Sigmoid colon (tissue), 6 donors: ENCODE measurements at regions not wholly inside any gene's neighbourhood (a gene's known extent, or its start where the extent isn't known, plus 50 kb on each side); places are given as distances from the start of the nearest gene placed in this dataset.
"Not testable (repeated sequence)": the region's sequence is repeated elsewhere in the genome, so short reads cannot be mapped to it uniquely, and the experiment has no call there.

ENCODE experiments used
- DNase-seq: peaks from one replicate; pipeline ENCODE4 v3.0.0-alpha.2; 2019
- H3K27ac ChIP-seq, 4 donors: fragments of 200-600 bp; sonication (generic); one replicate each; pipeline ENCODE4 v1.5.1; 2016 to 2019; ENCODE audit warnings: mild to moderate bottlenecking in 1 of 4
- H3K27me3 ChIP-seq, 3 donors: fragments of 200-600 bp; sonication (generic); one replicate each; pipeline ENCODE4 v1.5.1; 2019; ENCODE audit warnings: mild to moderate bottlenecking in 1 of 3
- H3K36me3 ChIP-seq, 4 donors: fragments of 200-600 bp; sonication (generic); one replicate each; pipeline ENCODE4 v1.5.1; 2016 to 2019
- H3K4me1 ChIP-seq, 4 donors: fragments of 200-600 bp; sonication (generic); one replicate each; pipeline ENCODE4 v1.5.1; 2017 to 2019
- H3K4me3 ChIP-seq, 4 donors: fragments of 200-600 bp; sonication (generic); one replicate each; pipeline ENCODE4 v1.5.1; 2017 to 2019; ENCODE audit warnings: mild to moderate bottlenecking in 2 of 4, moderate library complexity in 1 of 4
- H3K9me3 ChIP-seq, 4 donors: fragments of 200-600 bp in 3 of 4; sonication (generic) in 3 of 4; one replicate each; pipeline versions ENCODE4 v1.5.1 to v1.6.1; 2013 to 2019
- CTCF ChIP-seq, 4 experiments: fragments of 450-650 bp in 3 of 4; fragments of 200-600 bp in 1 of 4; IDR thresholded peaks; one replicate each; pipeline ENCODE4 v1.5.1; 2016 to 2019; ENCODE audit warnings: antibody characterized with exemption in 4 of 4, mild to moderate bottlenecking in 3 of 4, moderate library complexity in 2 of 4
- EP300 ChIP-seq, 4 donors: sonication (generic); formaldehyde crosslinking; IDR thresholded peaks; one replicate each; pipeline ENCODE4 v1.6.1; 2017; ENCODE audit warnings: antibody characterized with exemption in 4 of 4
- POLR2A ChIP-seq, 2 donors: fragments of 450-650 bp; IDR thresholded peaks; one replicate each; pipeline ENCODE4 v1.6.1; 2016; ENCODE audit warnings: antibody characterized with exemption in 2 of 2, mild to moderate bottlenecking in 2 of 2, moderate library complexity in 2 of 2
- POLR2AphosphoS5 ChIP-seq, 4 donors: sonication (generic); formaldehyde crosslinking; IDR thresholded peaks; one replicate each; pipeline ENCODE4 v1.6.1; 2017; ENCODE audit warnings: antibody characterized with exemption in 4 of 4
- WGBS, 2 donors: extraction: QIAGEN DNeasy Blood & Tissue Kit; methylation state at CpG; one replicate each; pipeline ENCODE4 v1.1.7; 2013; 5-methylcytosine and 5-hydroxymethylcytosine counted together
- intact Hi-C: fragments of 100-400 bp; cut with DNase I; formaldehyde crosslinking; loops from one replicate; pipeline ENCODE4 v1.15.1; 2023
- donor health status: healthy with polysubstance abuse.
- donor health status: healthy.

- TF ChIP-seq POLR2A (IDR thresholded peaks at IDR 0.05) (no peak), POLR2AphosphoS5 (IDR thresholded peaks at IDR 0.05) (no peak), CTCF (IDR thresholded peaks at IDR 0.05) (no peak), EP300 (IDR thresholded peaks at IDR 0.05) (no peak)
- no peaks in the 10 kb centered on the region for H3K36me3 ChIP-seq
- peaks cover 0 to 17% (median 0%) of the 10 kb centered on the region in 3 donors for H3K27me3 ChIP-seq
- H3K4me3 ChIP-seq: no peak overlapping the region
- DNase-seq: no peak
- WGBS, 2 donors: 94% methylated on average over 2 of the region's 2 CpGs
- no peaks in the 10 kb centered on the region for H3K4me1 ChIP-seq
- no peak overlapping the region for H3K27ac ChIP-seq
- no peaks in the 10 kb centered on the region for H3K9me3 ChIP-seq
- intact Hi-C loops: no loop called here
Measured at GRCh38 chr14:101681795-101682194, 79.7 kb upstream of the PPP2R5C start.

GRCh38 chr14:101683365-101683764, 78.1 kb upstream of the PPP2R5C start:
- no peak for DNase-seq
- intact Hi-C loops: no loop called here
- H3K27me3 ChIP-seq: peaks cover 0 to 17% (median 0%) of the 10 kb centered on the region in 3 donors
- H3K9me3 ChIP-seq: no peaks in the 10 kb centered on the region
- no peaks in the 10 kb centered on the region for H3K4me1 ChIP-seq
- 86 to 90% methylated on average over 6 of the region's 6 CpGs for WGBS, 2 donors
- no peak overlapping the region for H3K4me3 ChIP-seq
- no peaks in the 10 kb centered on the region for H3K36me3 ChIP-seq
- no peak for TF ChIP-seq POLR2A (IDR thresholded peaks at IDR 0.05)
- no peak for TF ChIP-seq CTCF (IDR thresholded peaks at IDR 0.05)
- TF ChIP-seq EP300 (IDR thresholded peaks at IDR 0.05): no peak
- TF ChIP-seq POLR2AphosphoS5 (IDR thresholded peaks at IDR 0.05): no peak
- no peak overlapping the region for H3K27ac ChIP-seq

GRCh38 chr14:101687756-101688546, 73.6 kb upstream of the PPP2R5C start:
- Histone ChIP-seq H3K4me3 (no peak overlapping the region), H3K27ac (no peak overlapping the region), H3K9me3 (no peaks in the 10 kb centered on the region), H3K4me1 (no peaks in the 10 kb centered on the region), H3K36me3 (no peaks in the 10 kb centered on the region), H3K27me3 (peaks cover 0 to 17% (median 0%) of the 10 kb centered on the region in 3 donors)
- TF ChIP-seq CTCF (IDR thresholded peaks at IDR 0.05) (no peak), POLR2AphosphoS5 (IDR thresholded peaks at IDR 0.05) (no peak), EP300 (IDR thresholded peaks at IDR 0.05) (no peak), POLR2A (IDR thresholded peaks at IDR 0.05) (no peak)
- 25 to 64% methylated on average over 6 of the region's 6 CpGs for WGBS, 2 donors
- intact Hi-C loops: no loop called here
- no peak for DNase-seq

- no peak overlapping the region for H3K27ac ChIP-seq
- 92 to 94% methylated on average over 25 of the region's 25 CpGs for WGBS, 2 donors
- TF ChIP-seq CTCF (IDR thresholded peaks at IDR 0.05): no peak
- no peak for TF ChIP-seq EP300 (IDR thresholded peaks at IDR 0.05)
- TF ChIP-seq POLR2A (IDR thresholded peaks at IDR 0.05): no peak
- TF ChIP-seq POLR2AphosphoS5 (IDR thresholded peaks at IDR 0.05): no peak
- H3K27me3 ChIP-seq: peaks cover 0 to 17% (median 0%) of the 10 kb centered on the region in 3 donors
- no peak for DNase-seq
- H3K4me3 ChIP-seq: no peak overlapping the region
- intact Hi-C loops: no loop called here
- H3K36me3 ChIP-seq: no peaks in the 10 kb centered on the region
- H3K9me3 ChIP-seq: no peaks in the 10 kb centered on the region
- H3K4me1 ChIP-seq: no peaks in the 10 kb centered on the region
Measured at GRCh38 chr14:101689039-101689501, 72.4 kb upstream of the PPP2R5C start.

GRCh38 chr14:101689966-101690365, 71.5 kb upstream of the PPP2R5C start:
- intact Hi-C loops, H3K36me3 ChIP-seq, H3K4me1 ChIP-seq, DNase-seq, H3K27ac ChIP-seq, H3K27me3 ChIP-seq, H3K4me3 ChIP-seq, H3K9me3 ChIP-seq: not testable (repeated sequence)
- 94 to 96% methylated on average over 12 of the region's 12 CpGs for WGBS, 2 donors
